Dermis microvascular lymphatic vessel endothelial cell (primary cell): ENCODE measurements at regions not wholly inside any gene's neighbourhood (a gene's known extent, or its start where the extent isn't known, plus 50 kb on each side); places are given as distances from the start of the nearest gene placed in this dataset.

Source experiments
- DNase-seq, 2 donors: peaks; one replicate each; pipeline versions ENCODE4 v3.0.0 to v3.0.0-alpha.2; 2010; ENCODE audit warnings: low read depth in 2 of 2

DNA sequence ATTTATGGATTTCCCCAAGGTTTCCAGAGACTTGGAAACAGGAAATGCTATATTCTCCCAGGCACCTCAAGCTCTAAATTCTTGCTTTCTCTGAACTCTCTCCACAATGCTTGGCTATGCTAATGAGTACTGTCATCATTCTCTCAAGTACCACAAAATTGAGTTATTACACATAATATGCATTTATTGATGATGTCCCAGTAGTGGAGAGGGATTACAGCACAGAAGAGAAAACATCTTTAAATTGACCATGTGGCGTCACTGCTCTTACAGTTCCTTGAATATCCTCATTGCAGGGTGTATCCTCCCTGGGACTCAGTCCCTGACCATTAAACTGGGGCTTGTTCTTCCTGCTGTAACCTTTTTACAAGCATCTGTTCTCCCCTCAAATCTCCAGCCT is 681.1 kb upstream of the FANCL start:
- no peak for DNase-seq

DNA sequence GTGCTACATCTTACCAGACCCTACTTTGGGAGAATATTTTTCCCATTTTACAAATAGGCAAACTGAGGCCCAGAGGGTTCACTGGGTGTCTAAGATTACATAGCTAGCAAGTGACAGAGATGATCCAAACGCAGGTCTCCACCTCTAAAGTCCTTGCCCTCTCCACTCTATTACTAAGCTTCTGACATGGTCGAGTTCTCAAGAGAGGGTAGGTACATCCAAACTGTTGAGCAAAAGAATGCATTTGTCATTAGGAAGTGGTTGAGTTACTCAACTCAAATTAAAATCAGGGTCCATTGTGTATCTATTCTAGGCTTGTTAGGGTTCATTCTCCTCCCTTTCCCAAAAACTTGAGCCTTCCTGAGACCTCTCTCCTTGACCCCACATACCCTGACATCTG is 680.6 kb upstream of the FANCL start:
- no peak for DNase-seq

DNA sequence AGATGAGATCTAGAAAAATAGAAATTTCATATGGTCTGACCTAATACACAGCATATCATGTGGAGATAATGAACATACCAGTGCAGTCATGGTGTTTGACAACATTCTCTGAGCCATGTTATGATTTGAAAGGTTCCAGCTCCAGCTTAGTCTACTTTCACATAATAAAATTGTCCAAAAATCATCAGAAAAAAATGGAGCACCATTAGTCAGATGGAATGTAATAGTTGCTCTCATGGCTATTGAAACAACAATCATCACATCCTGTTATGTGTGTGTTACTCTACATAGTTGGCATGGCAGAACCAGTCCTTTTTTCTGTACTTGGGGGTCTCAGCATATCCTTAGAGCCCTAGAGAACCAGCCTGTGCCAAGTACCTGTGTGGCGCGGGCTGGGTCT is 678.9 kb upstream of the FANCL start:
- no peak for DNase-seq

DNA sequence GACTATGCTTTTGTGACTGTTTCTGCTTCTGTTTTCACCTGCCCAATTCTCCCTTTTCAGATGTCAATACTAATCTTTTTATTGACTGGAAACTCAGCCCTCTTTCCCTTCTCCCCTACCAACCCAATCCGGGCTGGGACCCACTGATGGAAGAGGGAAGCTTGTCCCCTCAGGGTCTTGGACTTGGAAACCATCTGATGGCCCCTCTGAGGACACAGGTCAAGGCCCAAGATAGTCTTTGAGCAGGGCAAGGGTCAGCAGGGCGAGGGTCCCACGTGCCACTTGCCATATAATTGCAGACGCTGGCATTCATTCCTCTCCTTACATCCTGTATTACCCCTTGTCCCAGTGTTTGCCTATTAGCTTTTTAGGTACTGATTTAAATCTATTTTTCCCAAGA is 678.2 kb upstream of the FANCL start:
- DNase-seq: no peak

DNA sequence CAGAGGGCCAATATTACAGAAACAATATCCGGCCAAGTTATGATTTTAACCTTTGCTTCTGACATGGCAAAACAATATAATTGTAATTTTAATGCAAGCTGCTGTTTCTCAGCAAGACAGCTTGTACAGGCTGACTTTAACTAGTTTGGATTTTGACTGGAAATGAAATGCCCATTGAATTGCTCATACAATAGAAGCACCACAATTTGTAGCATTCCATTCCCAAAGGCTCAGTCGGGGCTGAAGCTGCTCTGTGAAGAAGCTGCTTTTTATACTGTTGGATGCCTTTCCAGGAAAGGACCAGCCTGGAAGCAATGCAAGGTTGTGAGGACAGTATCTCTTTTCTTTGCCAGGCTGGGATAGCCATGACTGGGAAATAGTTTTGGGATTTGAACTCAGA is 677.0 kb upstream of the FANCL start:
- no peak for DNase-seq

DNA sequence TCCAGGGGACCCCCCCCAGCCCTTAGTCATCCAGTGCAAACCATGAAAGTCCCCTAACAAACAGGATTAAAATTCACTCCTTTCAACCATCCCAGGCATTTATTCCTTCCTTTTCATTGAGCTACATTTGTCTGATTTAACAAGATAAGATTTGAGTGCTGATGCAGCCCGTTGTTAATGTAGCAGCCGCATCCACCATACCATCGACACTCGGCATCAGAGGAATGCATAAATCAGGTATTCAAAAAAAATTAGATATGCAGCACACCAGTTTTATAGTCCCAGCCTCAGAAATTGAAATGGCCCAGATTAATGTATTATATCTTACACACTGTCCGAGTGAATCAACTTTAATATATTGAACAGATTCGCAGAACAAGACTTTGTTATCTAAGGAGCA is 676.5 kb upstream of the FANCL start:
- no peak for DNase-seq

DNA sequence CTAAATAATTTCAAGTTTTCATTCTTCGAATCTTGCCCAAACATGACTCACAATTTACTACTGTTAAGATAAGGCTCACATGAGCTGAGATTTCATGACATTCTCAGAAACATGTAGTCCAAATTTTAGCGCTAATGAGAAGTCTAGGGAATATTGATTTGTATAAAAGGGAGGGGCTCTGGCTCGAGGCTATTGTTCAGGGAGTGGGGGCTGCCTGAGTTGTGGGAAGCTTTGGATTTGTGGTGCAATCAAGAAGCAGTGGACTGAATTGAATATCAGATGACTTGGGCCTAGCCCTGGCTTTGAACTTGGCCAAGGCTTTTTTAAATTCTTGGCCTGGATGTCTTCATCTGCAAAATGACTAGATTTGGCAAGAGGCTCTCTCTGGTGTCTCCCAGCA is 674.9 kb upstream of the FANCL start:
- no peak for DNase-seq

DNA sequence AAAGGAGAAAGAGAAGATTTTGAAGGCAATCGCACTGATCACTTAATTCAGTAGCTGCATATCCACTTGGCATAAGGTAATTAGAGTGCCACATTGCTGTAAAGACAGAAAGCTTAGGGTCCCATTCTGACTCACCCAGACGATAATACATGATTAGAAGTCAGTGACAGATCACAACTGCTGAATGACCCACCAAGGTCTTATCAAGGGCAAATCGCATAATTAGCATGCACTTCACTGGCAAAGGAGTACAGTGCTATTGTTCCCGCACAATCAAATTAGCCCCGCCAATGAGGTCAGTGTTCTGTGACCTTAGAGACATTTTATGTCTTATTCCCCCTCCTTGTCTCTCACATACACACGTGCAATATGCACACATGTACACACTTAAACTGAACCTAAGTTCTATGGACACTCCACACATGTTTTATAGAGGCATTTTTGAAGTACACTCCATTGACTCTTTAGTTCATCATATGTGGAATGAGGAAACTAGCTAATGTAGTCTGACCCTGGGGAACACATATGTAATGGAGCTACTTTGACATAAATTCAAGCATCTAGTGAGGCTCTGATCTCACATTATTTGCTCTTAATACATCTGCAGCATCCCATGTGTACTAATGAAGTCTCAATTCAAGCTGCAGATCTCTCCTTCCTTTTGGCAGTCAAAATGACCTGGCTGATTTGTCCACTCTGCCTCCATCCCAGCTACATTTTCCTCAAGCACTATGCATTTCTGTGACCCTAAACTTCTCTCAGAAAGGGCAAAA is 673.8 kb upstream of the FANCL start:
- DNase-seq: no peak

DNA sequence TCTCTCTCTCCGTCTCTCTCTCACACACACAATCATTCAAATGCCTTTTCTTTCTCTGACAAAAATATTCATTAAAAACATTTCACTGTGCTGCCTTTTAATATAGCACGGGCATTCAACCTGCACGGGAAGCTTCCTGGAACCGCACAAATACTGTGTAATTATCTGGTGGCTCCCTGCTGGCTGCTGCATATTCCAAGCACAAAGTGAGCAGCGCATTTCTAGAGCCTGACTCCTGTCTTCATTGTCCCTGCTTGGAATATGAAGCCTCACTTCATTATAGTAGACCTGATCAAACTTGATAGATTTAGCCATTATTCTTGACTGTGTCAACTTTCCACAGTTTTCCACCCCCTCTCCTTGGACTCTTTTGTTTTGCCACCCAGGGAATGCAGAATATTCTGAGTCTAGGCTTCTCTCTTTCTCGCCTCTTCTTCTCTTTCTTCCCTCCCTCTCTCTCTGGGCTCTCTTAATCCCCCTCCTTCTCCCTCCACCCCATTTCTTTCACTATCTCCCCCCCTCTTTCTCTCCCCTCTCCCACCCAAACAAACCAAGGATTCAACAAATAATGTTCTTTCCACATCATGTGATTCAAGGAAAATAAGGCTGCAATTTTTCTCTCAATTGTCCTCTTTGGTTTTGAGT is 672.1 kb upstream of the FANCL start:
- no peak for DNase-seq

DNA sequence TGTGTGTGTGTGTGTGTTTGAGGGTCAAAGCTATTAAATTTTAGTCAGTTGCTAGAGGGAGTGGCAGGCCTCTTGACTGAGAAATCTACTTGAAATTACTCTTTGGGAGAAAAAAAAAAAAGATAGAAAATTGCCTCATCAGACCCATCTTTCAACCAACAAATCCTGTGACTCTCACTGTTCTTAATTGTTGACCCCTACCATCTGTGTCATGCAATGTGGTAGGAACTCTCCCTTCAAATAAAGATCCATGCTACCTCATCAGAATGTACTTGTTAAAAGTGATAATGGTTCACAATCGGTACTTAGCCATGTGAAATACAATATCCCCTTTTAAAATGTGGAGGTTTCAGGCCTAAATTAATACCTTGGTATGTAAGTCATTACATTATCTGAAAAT is 670.8 kb upstream of the FANCL start:
- DNase-seq: no peak

DNA sequence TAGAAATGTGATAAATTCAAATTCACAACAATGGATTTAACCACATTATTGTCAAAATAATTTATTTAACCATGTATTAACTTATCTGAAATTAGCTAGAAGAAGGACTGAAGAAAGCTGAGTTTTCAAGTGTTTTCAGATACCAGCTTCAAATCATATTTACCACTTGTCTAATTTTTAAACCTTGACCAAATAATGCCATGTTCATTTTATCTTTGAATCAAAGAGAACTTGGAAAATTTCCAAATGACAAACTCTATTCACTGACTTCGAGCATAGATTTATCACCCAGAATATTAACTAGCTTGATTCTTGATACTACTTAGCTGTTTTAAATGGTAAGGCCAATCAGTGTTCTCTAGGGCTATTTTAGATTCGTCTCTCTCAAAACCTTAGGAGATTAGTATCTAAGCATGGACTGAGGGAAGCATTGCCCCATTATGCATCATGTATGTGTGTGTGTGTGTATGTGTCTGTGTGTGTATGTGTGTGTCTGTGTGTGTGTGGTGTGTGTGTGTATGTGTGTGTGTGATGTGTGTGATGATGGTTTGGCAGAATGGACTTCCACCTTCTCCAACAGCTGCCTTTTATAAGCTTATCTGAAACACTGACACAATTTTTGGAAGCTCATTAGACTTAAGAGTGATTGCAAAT is 667.5 kb upstream of the FANCL start:
- no peak for DNase-seq

DNA sequence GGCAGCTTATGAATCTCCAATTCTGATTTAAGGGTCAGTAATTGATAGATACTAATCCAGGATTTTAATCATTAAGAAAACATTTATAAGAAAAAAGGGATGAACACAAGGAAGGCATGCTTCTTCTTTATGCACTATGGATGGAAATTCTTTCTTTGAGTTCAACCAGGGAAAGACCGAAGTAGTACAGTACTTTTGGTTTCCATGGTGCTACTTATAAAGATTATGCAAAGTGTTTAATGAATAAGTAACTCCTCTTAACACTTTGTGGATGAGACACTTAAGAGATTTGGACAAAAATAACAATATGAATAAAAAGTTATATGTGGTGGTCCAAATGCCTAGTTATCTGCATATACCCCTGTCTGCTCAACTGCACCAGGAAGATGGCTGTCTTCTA is 666.5 kb upstream of the FANCL start:
- no peak for DNase-seq

DNA sequence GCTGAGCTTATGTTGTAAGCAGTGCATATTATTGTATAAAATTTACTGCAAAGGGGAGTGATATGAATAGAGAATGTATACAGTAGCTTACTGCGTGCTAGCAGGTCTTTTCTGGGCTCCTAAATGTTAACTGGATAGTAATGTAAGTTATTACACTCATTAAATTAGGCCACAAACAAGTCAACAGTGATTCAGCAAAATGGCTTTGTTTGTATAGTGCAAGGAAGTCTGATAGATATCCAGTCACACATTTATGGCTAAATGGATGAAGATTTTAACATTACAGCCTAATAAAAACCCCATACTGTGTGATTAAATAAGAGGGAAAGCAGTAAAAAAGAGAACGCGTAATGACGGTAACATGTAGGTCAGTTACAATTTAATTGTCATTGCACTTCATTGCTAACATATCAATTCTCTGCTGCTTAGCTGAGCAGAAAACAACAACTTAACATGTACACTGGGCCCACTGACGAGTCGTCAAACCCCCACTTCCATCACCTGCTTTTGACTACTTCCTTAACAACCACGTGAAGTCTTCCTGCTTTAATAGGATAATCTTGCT is 665.0 kb upstream of the FANCL start:
- DNase-seq: no peak

DNA sequence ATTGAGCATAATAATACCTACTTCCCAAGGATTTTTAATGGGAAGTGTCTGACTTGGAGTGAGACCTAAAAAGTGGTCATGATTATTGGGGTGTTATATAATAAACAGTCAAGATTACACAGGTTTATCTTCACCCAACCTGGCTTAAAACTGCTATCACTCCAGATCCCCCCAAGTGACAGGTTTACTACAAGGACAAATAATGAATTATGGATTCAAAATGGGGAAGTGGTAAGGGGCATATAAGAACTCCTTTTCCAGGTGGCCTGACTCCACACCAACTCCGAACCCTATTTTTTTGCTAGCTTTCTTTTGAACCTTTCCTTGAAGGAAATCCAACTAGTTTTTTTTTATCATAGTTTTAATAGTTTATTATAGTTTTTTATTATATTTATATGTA is 663.0 kb upstream of the FANCL start:
- no peak for DNase-seq

DNA sequence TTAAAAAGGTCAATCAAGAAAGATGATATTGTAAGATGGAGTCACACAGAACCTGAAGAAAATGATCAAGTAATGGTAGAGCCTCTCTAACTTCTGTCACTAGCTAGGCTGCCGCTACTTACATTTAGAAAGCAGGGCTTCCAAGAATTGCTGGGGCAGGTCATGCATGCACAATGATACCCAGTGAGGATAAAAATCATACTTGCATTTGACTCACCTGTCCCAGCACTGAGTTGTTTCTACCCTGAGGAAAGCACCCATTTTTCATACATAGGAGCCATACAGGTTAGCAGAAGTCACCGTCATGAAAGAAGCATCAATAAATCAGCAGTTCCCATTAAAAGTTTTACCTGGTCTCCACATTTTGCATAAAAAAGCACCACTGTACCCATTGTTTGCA is 662.3 kb upstream of the FANCL start:
- DNase-seq: no peak

DNA sequence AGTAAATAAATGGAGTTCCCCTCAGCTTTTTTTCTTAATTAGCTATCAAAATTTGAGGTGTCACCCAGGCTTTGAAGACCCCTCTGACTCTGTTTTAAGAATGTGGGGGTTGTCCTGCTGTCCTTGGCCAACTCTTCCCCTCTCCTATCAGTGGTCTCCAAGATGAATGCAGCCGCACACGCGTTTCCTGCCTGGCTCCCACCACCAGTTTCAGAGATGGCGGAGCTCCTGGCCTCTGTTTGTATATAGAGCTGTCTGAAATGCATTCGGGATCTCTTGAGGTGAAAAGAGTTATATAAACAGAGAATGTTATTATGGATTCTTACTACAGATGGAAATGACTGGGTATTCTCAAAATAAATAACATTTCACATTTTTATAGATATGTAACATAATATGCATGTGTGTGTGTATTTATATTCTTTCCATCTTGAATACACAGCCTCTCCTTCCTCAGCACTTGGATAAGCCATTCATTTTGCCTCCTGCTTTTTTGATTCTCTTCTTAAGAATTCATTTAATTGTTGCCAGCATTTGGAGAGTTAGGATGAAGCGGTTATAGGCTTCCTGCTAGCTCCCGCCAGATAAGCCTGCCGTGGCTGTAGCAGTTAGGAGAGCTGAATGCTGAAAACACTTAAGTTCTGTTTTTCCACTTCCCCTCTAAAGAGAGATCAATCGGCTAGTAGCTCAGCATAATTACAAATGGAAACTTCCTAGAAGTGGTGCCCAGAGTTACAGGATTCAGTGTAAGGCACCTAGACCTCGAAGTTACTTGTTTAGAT is 659.3 kb upstream of the FANCL start:
- DNase-seq: no peak

DNA sequence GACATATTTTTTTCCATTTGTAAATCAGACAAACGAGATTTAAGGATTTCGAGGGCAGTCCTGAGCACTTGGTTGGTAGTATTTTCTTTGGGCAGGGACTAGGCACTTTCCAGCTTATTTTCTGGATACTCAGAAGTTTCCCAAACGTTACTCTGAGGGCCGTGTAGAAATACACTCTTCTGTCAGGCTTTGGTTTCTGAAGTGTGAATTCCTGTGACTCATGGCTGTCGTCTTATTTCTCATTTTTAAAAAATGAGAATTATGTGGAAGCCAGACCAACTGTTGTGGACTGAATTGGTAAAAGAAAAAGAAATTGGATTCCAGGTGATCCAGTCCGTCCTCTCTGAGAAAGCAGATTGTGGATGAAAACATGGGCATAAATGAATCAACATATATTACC is 658.6 kb upstream of the FANCL start:
- DNase-seq: no peak

DNA sequence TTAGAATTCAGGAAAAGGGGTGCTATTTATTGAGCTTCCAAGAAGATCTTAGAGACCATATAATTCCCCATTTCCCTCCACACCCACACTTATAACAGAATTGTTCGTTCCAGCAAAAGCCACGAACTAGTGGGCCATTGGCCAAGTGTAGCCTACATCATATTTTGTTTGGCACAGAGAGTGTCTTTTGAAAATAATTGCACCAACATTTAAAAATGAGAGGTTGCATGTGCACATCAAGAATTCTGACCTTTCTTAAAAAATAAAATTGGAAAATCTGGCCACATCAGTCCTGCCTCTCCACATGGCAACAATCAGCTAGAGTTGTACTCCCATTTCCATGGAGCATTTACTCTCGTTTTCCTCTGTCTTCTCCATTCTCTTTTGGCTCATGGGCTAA is 655.5 kb upstream of the FANCL start:
- DNase-seq: no peak

DNA sequence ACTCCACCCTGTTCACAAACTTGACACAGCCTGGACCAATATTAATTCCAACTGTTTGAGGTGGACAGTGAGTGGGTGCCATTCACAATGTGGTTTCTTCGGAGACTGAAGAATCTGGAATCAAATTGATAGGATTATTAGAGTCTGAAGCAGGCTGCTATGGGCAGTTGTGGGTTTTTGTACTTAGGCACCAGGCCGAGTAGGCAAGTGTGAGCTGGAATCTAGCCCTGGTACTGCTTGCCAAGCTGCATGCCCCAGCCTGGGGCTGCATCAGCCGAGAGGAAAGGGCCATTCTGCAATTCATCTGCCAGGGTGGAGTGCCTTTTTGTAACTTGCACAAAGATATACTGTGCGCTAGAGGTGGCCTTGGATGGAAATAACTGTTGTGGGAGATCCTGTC is 654.7 kb upstream of the FANCL start:
- no peak for DNase-seq

DNA sequence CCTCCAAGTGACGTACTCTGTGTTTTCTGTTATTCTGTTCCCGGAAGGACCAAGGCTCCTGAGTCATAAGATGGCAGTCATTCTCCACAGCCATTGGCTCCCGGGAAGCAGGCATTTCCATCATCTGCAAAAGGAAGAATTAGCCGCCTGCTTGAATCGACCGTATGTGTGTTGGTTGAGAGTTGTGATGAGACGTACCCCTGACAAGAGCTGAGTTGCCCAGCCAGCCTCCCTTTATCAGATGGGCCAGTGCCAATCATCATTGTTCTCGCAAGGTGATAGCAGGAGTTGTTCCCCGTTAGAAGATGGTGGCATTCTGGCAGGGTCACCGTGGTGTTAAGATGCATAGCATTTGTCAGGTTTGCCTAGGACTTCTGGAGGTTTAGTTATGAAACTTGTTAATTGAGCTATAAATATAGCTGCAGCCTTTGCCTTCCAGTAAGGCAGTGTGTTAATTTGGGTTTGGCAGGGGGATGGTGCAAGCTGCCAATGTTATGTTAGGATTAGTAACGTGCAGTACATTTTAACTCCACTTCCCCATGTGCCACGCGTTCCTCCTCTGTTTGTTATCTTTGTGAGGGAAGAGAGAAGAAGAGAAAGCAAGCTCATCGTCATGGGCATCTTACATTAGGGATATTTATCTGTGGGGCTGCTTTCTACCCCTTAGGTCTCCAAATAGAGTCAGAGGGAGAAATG is 652.7 kb upstream of the FANCL start:
- no peak for DNase-seq

DNA sequence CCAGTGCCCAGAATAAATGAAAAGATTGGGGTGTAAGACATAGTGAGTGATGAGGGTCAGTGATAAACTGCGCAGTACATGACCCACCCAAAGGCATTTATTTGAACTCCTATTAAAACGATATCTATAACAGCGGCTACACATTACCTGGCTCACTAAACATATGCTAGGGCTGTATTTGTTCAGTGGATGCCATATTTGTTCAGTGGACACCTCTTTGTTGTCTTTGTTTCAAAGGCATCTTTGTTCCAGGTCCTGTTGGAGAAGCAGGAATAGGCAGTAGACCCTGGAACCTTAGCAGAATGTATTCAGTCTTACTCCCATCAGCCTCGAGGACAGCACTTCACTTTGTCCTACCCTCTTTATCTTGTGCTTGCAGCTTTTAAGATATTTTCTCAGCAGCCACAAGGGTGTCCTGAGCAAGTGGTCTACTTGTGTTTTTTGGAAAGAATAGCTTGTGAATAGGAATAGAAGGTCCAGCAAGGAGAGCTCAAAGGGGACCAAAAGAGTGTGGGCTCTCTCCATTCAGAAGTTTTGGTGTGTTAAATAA is 650.8 kb upstream of the FANCL start:
- DNase-seq: no peak
